KMS-11 (cell line): ENCODE measurements at regions not wholly inside any gene's neighbourhood (a gene's known extent, or its start where the extent isn't known, plus 50 kb on each side); places are given as distances from the start of the nearest gene placed in this dataset.

Source experiments
- H2AFZ ChIP-seq: fragments of 200-600 bp; sonication (generic); 2 replicates; pipeline ENCODE4 v1.6.1; 2016; ENCODE audit warnings: antibody characterized with exemption, mixed run types, low read depth
- H3K27ac ChIP-seq: fragments of 200-600 bp; sonication (generic); 2 replicates; pipeline ENCODE4 v1.6.1; 2016; ENCODE audit warnings: mild to moderate bottlenecking, mixed run types
- H3K27me3 ChIP-seq: fragments of 200-600 bp; sonication (generic); 2 replicates; pipeline ENCODE4 v1.6.1; 2017; ENCODE audit warnings: mild to moderate bottlenecking, low read depth, mixed run types, moderate library complexity; ENCODE audit not compliant: insufficient read depth
- H3K36me3 ChIP-seq: fragments of 200-600 bp; sonication (generic); 2 replicates; pipeline ENCODE4 v1.6.1; 2017; ENCODE audit warnings: mild to moderate bottlenecking, mixed run types; ENCODE audit not compliant: insufficient read depth
- H3K4me1 ChIP-seq: fragments of 200-600 bp; sonication (generic); 2 replicates; pipeline ENCODE4 v1.6.1; 2016; ENCODE audit warnings: mild to moderate bottlenecking, low read depth, mixed run types; ENCODE audit not compliant: poor library complexity, severe bottlenecking
- H3K4me2 ChIP-seq: fragments of 200-600 bp; sonication (generic); 2 replicates; pipeline ENCODE4 v1.7.0; 2016; ENCODE audit warnings: mild to moderate bottlenecking, mixed run types
- H3K4me3 ChIP-seq: fragments of 200-600 bp; sonication (generic); IDR thresholded peaks from 2 replicates; pipeline ENCODE4 v1.6.1; 2017; ENCODE audit warnings: low read depth, low read length, mixed read lengths; ENCODE audit not compliant: insufficient read depth
- H3K79me2 ChIP-seq: fragments of 200-600 bp; sonication (generic); 2 replicates; pipeline ENCODE4 v1.6.1; 2016; ENCODE audit warnings: low read depth, mixed run types; ENCODE audit not compliant: insufficient read depth
- H3K9ac ChIP-seq: fragments of 200-600 bp; sonication (generic); 2 replicates; pipeline ENCODE4 v1.6.1; 2016; ENCODE audit warnings: mild to moderate bottlenecking, mixed run types
- H4K20me1 ChIP-seq: fragments of 200-600 bp; sonication (generic); 2 replicates; pipeline ENCODE4 v1.6.1; 2016; ENCODE audit warnings: mild to moderate bottlenecking, mixed run types; ENCODE audit not compliant: insufficient read depth
- TF ChIP-seq, protein P1 (sequence below): fragments of 200-600 bp; sonication (generic); conservative IDR thresholded peaks from 2 replicates; pipeline ENCODE4 v1.6.1; 2017; ENCODE audit warnings: low read depth, mild to moderate bottlenecking, antibody characterized with exemption, low read length, moderate library complexity, mixed read lengths

- Histone ChIP-seq H4K20me1 (no peaks in the 10 kb centered on the region), H3K79me2 (no peaks in the 10 kb centered on the region), H3K27me3 (no peaks in the 10 kb centered on the region), H3K9ac (no peak overlapping the region), H3K36me3 (no peaks in the 10 kb centered on the region), H3K4me3 (no peak overlapping the region), H3K4me2 (no peak overlapping the region), H2AFZ (no peak overlapping the region), H3K27ac (no peak overlapping the region), H3K4me1 (no peaks in the 10 kb centered on the region)
- TF ChIP-seq, protein P1, sequence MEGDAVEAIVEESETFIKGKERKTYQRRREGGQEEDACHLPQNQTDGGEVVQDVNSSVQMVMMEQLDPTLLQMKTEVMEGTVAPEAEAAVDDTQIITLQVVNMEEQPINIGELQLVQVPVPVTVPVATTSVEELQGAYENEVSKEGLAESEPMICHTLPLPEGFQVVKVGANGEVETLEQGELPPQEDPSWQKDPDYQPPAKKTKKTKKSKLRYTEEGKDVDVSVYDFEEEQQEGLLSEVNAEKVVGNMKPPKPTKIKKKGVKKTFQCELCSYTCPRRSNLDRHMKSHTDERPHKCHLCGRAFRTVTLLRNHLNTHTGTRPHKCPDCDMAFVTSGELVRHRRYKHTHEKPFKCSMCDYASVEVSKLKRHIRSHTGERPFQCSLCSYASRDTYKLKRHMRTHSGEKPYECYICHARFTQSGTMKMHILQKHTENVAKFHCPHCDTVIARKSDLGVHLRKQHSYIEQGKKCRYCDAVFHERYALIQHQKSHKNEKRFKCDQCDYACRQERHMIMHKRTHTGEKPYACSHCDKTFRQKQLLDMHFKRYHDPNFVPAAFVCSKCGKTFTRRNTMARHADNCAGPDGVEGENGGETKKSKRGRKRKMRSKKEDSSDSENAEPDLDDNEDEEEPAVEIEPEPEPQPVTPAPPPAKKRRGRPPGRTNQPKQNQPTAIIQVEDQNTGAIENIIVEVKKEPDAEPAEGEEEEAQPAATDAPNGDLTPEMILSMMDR = no peak
Observed at GRCh38 chrX:7641141-7641540, 201.8 kb upstream of the VCX start.

GRCh38 chrX:7640392-7640791 is 202.6 kb upstream of the VCX start:
- no peak overlapping the region for H3K27ac ChIP-seq

GRCh38 chrX:7638078-7638710 is 204.8 kb upstream of the VCX start:
- TF ChIP-seq, protein P1 = no peak
- Histone ChIP-seq H3K36me3 (no peaks in the 10 kb centered on the region), H3K27ac (no peak overlapping the region), H3K79me2 (no peaks in the 10 kb centered on the region), H3K4me1 (no peaks in the 10 kb centered on the region), H3K27me3 (no peaks in the 10 kb centered on the region), H3K4me2 (no peak overlapping the region), H3K4me3 (no peak overlapping the region), H3K9ac (no peak overlapping the region), H4K20me1 (no peaks in the 10 kb centered on the region), H2AFZ (no peak overlapping the region)

More at GRCh38 chrX:7640392-7640791, 202.6 kb upstream of the VCX start:
- Histone ChIP-seq H3K4me3 (no peak overlapping the region), H3K36me3 (no peaks in the 10 kb centered on the region), H4K20me1 (no peaks in the 10 kb centered on the region), H3K9ac (no peak overlapping the region), H3K4me1 (no peaks in the 10 kb centered on the region), H3K4me2 (no peak overlapping the region), H2AFZ (no peak overlapping the region), H3K79me2 (no peaks in the 10 kb centered on the region), H3K27me3 (no peaks in the 10 kb centered on the region)
- TF ChIP-seq, protein P1 = no peak

- no peaks in the 10 kb centered on the region for H3K4me1 ChIP-seq
- TF ChIP-seq, protein P1 = no peak
- H3K4me3 ChIP-seq = no peak overlapping the region
- H3K9ac ChIP-seq = no peak overlapping the region
- H2AFZ ChIP-seq = no peak overlapping the region
- no peak overlapping the region for H3K4me2 ChIP-seq
- no peaks in the 10 kb centered on the region for H3K27me3 ChIP-seq
- no peak overlapping the region for H3K27ac ChIP-seq
- H4K20me1 ChIP-seq = no peaks in the 10 kb centered on the region
- no peaks in the 10 kb centered on the region for H3K79me2 ChIP-seq
- H3K36me3 ChIP-seq = no peaks in the 10 kb centered on the region
Observed at GRCh38 chrX:7637066-7637465, 205.9 kb upstream of the VCX start.
